Naive thymus-derived CD4-positive, alpha-beta T cell (primary cell): ENCODE measurements at regions not wholly inside any gene's neighbourhood (a gene's known extent, or its start where the extent isn't known, plus 50 kb on each side); places are given as distances from the start of the nearest gene placed in this dataset.
"Not testable (repeated sequence)": the region's sequence is repeated elsewhere in the genome, so short reads cannot be mapped to it uniquely, and the experiment has no call there.

Source experiments
- ATAC-seq: fragments of 150-1000 bp; cut with Tn5 transposase; 2 replicates; pipeline ENCODE4 v1.10.0; 2021; ENCODE audit warnings: mild to moderate bottlenecking, moderate library complexity
- CTCF ChIA-PET: fragments of 350-600 bp; sonication (Branson Sonifier 250); formaldehyde crosslinking; loops from one replicate; lab custom pipeline; 2021; ENCODE audit warnings: antibody characterized with exemption; lab: Charles Lee
- POLR2A ChIA-PET: fragments of 350-600 bp; sonication (Branson Sonifier 250); formaldehyde crosslinking; loops from one replicate; lab custom pipeline; 2021; ENCODE audit warnings: antibody characterized with exemption, inconsistent platforms; lab: Charles Lee
- DNase-seq, 9 donors: peaks; one replicate each; pipeline versions ENCODE4 v3.0.0 to v3.0.0-alpha.2; 2020 to 2022; ENCODE audit warnings: mixed read lengths in 1 of 9
- H3K27ac ChIP-seq: one replicate; pipeline ENCODE4 v1.7.0; 2013; ENCODE audit warnings: mild to moderate bottlenecking, low read depth, low read length, moderate library complexity
- H3K27me3 ChIP-seq, 2 donors: one replicate each; pipeline ENCODE4 v1.7.0; 2013; ENCODE audit warnings: low read length in 2 of 2, mild to moderate bottlenecking in 2 of 2, moderate library complexity in 2 of 2; ENCODE audit not compliant: control insufficient read depth in 2 of 2, insufficient read depth in 2 of 2
- H3K36me3 ChIP-seq, 3 experiments: 1 replicate in 2 of 3; 2 replicates in 1 of 3; pipeline ENCODE4 v1.7.0; 2013; ENCODE audit warnings: low read length in 3 of 3, mild to moderate bottlenecking in 3 of 3, moderate library complexity in 1 of 3; ENCODE audit not compliant: insufficient read depth in 3 of 3, control insufficient read depth in 2 of 3
- H3K4me1 ChIP-seq, 2 donors: one replicate each; pipeline ENCODE4 v1.7.0; 2013; ENCODE audit warnings: low read length in 2 of 2, mild to moderate bottlenecking in 2 of 2, moderate library complexity in 1 of 2; ENCODE audit not compliant: control insufficient read depth in 2 of 2, insufficient read depth in 2 of 2
- H3K4me3 ChIP-seq: 2 replicates; pipeline ENCODE4 v1.7.0; 2013; ENCODE audit warnings: mild to moderate bottlenecking, low read length
- H3K9me3 ChIP-seq, 3 experiments: 1 replicate in 2 of 3; 2 replicates in 1 of 3; pipeline ENCODE4 v1.7.0; 2013; ENCODE audit warnings: low read length in 3 of 3; ENCODE audit not compliant: control insufficient read depth in 2 of 3
- H3K27ac Mint-ChIP-seq, 9 donors: one replicate each; pipeline ENCODE4 v1.8.0; 2020 to 2022; ENCODE audit warnings: mixed read lengths in 9 of 9, mild to moderate bottlenecking in 8 of 9, moderate library complexity in 5 of 9, inconsistent platforms in 2 of 9
- H3K27me3 Mint-ChIP-seq, 5 donors: one replicate each; pipeline ENCODE4 v1.8.0; 2021 to 2022; ENCODE audit warnings: mixed read lengths in 5 of 5, mild to moderate bottlenecking in 1 of 5
- H3K36me3 Mint-ChIP-seq, 5 donors: one replicate each; pipeline ENCODE4 v1.8.0; 2020 to 2022; ENCODE audit warnings: mixed read lengths in 5 of 5, mild to moderate bottlenecking in 3 of 5, inconsistent platforms in 1 of 5
- H3K4me1 Mint-ChIP-seq, 7 donors: one replicate each; pipeline ENCODE4 v1.8.0; 2020 to 2022; ENCODE audit warnings: mixed read lengths in 7 of 7, mild to moderate bottlenecking in 3 of 7, inconsistent platforms in 1 of 7
- H3K4me3 Mint-ChIP-seq, 10 donors: one replicate each; pipeline ENCODE4 v1.8.0; 2020 to 2022; ENCODE audit warnings: mild to moderate bottlenecking in 10 of 10, mixed read lengths in 10 of 10, moderate library complexity in 6 of 10, inconsistent platforms in 2 of 10
- H3K9me3 Mint-ChIP-seq, 11 donors: one replicate each; pipeline ENCODE4 v1.8.0; 2020 to 2022; ENCODE audit warnings: mixed read lengths in 11 of 11, mild to moderate bottlenecking in 4 of 11, inconsistent platforms in 1 of 11, moderate library complexity in 1 of 11
- intact Hi-C, 2 donors: fragments of 100-400 bp; cut with micrococcal nuclease; formaldehyde crosslinking; loops; one replicate each; pipeline ENCODE4 v1.15.1; 2023

GRCh38 chr18:43341014-43341413 is 63.7 kb upstream of the SYT4 start:
- H3K27ac ChIP-seq = no peak overlapping the region
- Mint-ChIP-seq H3K27me3 (no peaks in the 10 kb centered on the region), H3K27ac (no peak overlapping the region), H3K36me3 (no peaks in the 10 kb centered on the region), H3K9me3 (peaks cover 0 to 34% (median 7%) of the 10 kb centered on the region in 11 donors), H3K4me3 (no peak overlapping the region), H3K4me1 (no peaks in the 10 kb centered on the region)
- H3K27me3 ChIP-seq = no peaks in the 10 kb centered on the region
- no peaks in the 10 kb centered on the region for H3K4me1 ChIP-seq
- ChIA-PET POLR2A (no interaction called here), CTCF (no interaction called here)
- no peak overlapping the region for H3K4me3 ChIP-seq
- H3K9me3 ChIP-seq = no peaks in the 10 kb centered on the region
- DNase-seq = no peak
- intact Hi-C loops = no loop called here
- no peaks in the 10 kb centered on the region for H3K36me3 ChIP-seq
- ATAC-seq = no peak

GRCh38 chr18:43350176-43350575 is 72.9 kb upstream of the SYT4 start:
- no peak overlapping the region for H3K4me3 ChIP-seq
- H3K27ac ChIP-seq = no peak overlapping the region
- intact Hi-C loops = no loop called here
- CTCF ChIA-PET = no interaction called here
- H3K9me3 ChIP-seq = no peaks in the 10 kb centered on the region
- Mint-ChIP-seq H3K27ac (no peak overlapping the region), H3K4me3 (no peak overlapping the region), H3K9me3 (peaks cover 0 to 13% (median 4%) of the 10 kb centered on the region in 11 donors), H3K27me3 (no peaks in the 10 kb centered on the region), H3K36me3 (no peaks in the 10 kb centered on the region), H3K4me1 (no peaks in the 10 kb centered on the region)
- POLR2A ChIA-PET = no interaction called here
- no peaks in the 10 kb centered on the region for H3K4me1 ChIP-seq
- DNase-seq (no peak), ATAC-seq (no peak)
- no peaks in the 10 kb centered on the region for H3K27me3 ChIP-seq
- no peaks in the 10 kb centered on the region for H3K36me3 ChIP-seq

GRCh38 chr18:43364535-43364934 is 87.2 kb upstream of the SYT4 start:
- DNase-seq = no peak
- H3K9me3 ChIP-seq = no peaks in the 10 kb centered on the region
- no peak for ATAC-seq
- no peaks in the 10 kb centered on the region for H3K4me1 Mint-ChIP-seq
- H3K36me3 ChIP-seq = no peaks in the 10 kb centered on the region
- no peak overlapping the region for H3K4me3 Mint-ChIP-seq
- no peak overlapping the region for H3K27ac ChIP-seq
- intact Hi-C loops = no loop called here
- no peak overlapping the region for H3K27ac Mint-ChIP-seq
- peaks cover 0 to 10% (median 1%) of the 10 kb centered on the region in 11 donors for H3K9me3 Mint-ChIP-seq
- POLR2A ChIA-PET = no interaction called here
- no peaks in the 10 kb centered on the region for H3K27me3 ChIP-seq
- no peaks in the 10 kb centered on the region for H3K36me3 Mint-ChIP-seq
- no peak overlapping the region for H3K4me3 ChIP-seq
- H3K4me1 ChIP-seq = no peaks in the 10 kb centered on the region
- CTCF ChIA-PET = no interaction called here
- H3K27me3 Mint-ChIP-seq = no peaks in the 10 kb centered on the region

GRCh38 chr18:43367895-43368294 is 90.6 kb upstream of the SYT4 start:
- ChIA-PET POLR2A (no interaction called here), CTCF (no interaction called here)

GRCh38 chr18:43369311-43369710 is 92.0 kb upstream of the SYT4 start:
- H3K36me3 ChIP-seq, H3K4me3 ChIP-seq, H3K4me1 Mint-ChIP-seq, H3K4me3 Mint-ChIP-seq, H3K27ac Mint-ChIP-seq, ATAC-seq, H3K4me1 ChIP-seq, H3K27ac ChIP-seq, H3K36me3 Mint-ChIP-seq, DNase-seq, POLR2A ChIA-PET, H3K9me3 Mint-ChIP-seq, intact Hi-C loops, CTCF ChIA-PET, H3K27me3 ChIP-seq, H3K27me3 Mint-ChIP-seq, H3K9me3 ChIP-seq: not testable (repeated sequence)

More at GRCh38 chr18:43367895-43368294, 90.6 kb upstream of the SYT4 start:
- Histone ChIP-seq H3K36me3 (no peaks in the 10 kb centered on the region), H3K4me3 (no peak overlapping the region), H3K27me3 (no peaks in the 10 kb centered on the region), H3K27ac (no peak overlapping the region), H3K9me3 (no peaks in the 10 kb centered on the region), H3K4me1 (no peaks in the 10 kb centered on the region)
- ATAC-seq (no peak), DNase-seq (no peak)
- no peaks in the 10 kb centered on the region for H3K27me3 Mint-ChIP-seq
- peaks cover 0 to 9% (median under 1%) of the 10 kb centered on the region in 11 donors for H3K9me3 Mint-ChIP-seq
- H3K4me1 Mint-ChIP-seq = no peaks in the 10 kb centered on the region
- no peak overlapping the region for H3K4me3 Mint-ChIP-seq
- peaks cover 0 to 3% (median 0%) of the 10 kb centered on the region in 5 donors for H3K36me3 Mint-ChIP-seq
- intact Hi-C loops = no loop called here
- H3K27ac Mint-ChIP-seq = no peak overlapping the region

GRCh38 chr18:43372773-43373172 is 95.5 kb upstream of the SYT4 start:
- Mint-ChIP-seq H3K27ac (no peak overlapping the region), H3K4me1 (no peaks in the 10 kb centered on the region), H3K9me3 (peaks cover 0 to 7% (median 3%) of the 10 kb centered on the region in 11 donors), H3K27me3 (no peaks in the 10 kb centered on the region), H3K36me3 (peaks cover 0 to 3% (median 0%) of the 10 kb centered on the region in 5 donors), H3K4me3 (no peak overlapping the region)
- Histone ChIP-seq H3K4me1 (no peaks in the 10 kb centered on the region), H3K27ac (no peak overlapping the region), H3K36me3 (no peaks in the 10 kb centered on the region), H3K27me3 (no peaks in the 10 kb centered on the region), H3K4me3 (no peak overlapping the region), H3K9me3 (no peaks in the 10 kb centered on the region)
- DNase-seq (no peak), ATAC-seq (no peak)
- CTCF ChIA-PET = no interaction called here
- intact Hi-C loops = no loop called here
- POLR2A ChIA-PET = no interaction called here

GRCh38 chr18:43380104-43380672 is 102.9 kb upstream of the SYT4 start:
- H3K36me3 Mint-ChIP-seq = no peaks in the 10 kb centered on the region
- no peaks in the 10 kb centered on the region for H3K4me1 ChIP-seq
- no peaks in the 10 kb centered on the region for H3K27me3 Mint-ChIP-seq
- H3K4me3 ChIP-seq = no peak overlapping the region
- CTCF ChIA-PET = no interaction called here
- no peaks in the 10 kb centered on the region for H3K9me3 ChIP-seq
- H3K4me3 Mint-ChIP-seq = no peak overlapping the region
- no peaks in the 10 kb centered on the region for H3K36me3 ChIP-seq
- H3K27ac Mint-ChIP-seq = no peak overlapping the region
- intact Hi-C loops = no loop called here
- DNase-seq = no peak
- no peaks in the 10 kb centered on the region for H3K27me3 ChIP-seq
- H3K9me3 Mint-ChIP-seq = peaks cover 0 to 19% (median 6%) of the 10 kb centered on the region in 11 donors
- no peak for ATAC-seq
- H3K27ac ChIP-seq = no peak overlapping the region
- POLR2A ChIA-PET = no interaction called here
- no peaks in the 10 kb centered on the region for H3K4me1 Mint-ChIP-seq
